T-helper 2 cell treated with Interferon-gamma antibody and Interleukin-4, amounts not matched to agents 5 μg/mL and 100 μg/mL, for 36 hours (primary cell): ENCODE measurements at regions not wholly inside any gene's neighbourhood (a gene's known extent, or its start where the extent isn't known, plus 50 kb on each side); places are given as distances from the start of the nearest gene placed in this dataset.

ENCODE experiments used
- DNase-seq: peaks from one replicate; pipeline ENCODE4 v3.0.0; 2021; ENCODE audit warnings: low spot score
- H3K27ac Mint-ChIP-seq: one replicate; pipeline ENCODE4 v1.8.0; 2021; ENCODE audit warnings: mild to moderate bottlenecking, mixed read lengths
- H3K27me3 Mint-ChIP-seq: one replicate; pipeline ENCODE4 v1.8.0; 2021; ENCODE audit warnings: low read depth, mixed read lengths
- H3K36me3 Mint-ChIP-seq: one replicate; pipeline ENCODE4 v1.8.0; 2021; ENCODE audit warnings: low read depth, mixed read lengths
- H3K4me1 Mint-ChIP-seq: one replicate; pipeline ENCODE4 v1.8.0; 2021; ENCODE audit warnings: low read depth, mixed read lengths
- H3K4me3 Mint-ChIP-seq: one replicate; pipeline ENCODE4 v1.8.0; 2022; ENCODE audit warnings: mild to moderate bottlenecking, moderate library complexity, mixed read lengths
- H3K9me3 Mint-ChIP-seq: one replicate; pipeline ENCODE4 v1.8.0; 2021; ENCODE audit warnings: mixed read lengths

- Mint-ChIP-seq H3K36me3 (no peaks in the 10 kb centered on the region), H3K27me3 (no peaks in the 10 kb centered on the region), H3K4me3 (no peak overlapping the region), H3K4me1 (no peaks in the 10 kb centered on the region), H3K9me3 (peaks cover 18% of the 10 kb centered on the region), H3K27ac (no peak overlapping the region)
- DNase-seq: no peak
Observed at GRCh38 chr4:61067381-61067780, 132.7 kb upstream of the ADGRL3 start.

- Mint-ChIP-seq H3K4me3 (no peak overlapping the region), H3K27me3 (no peaks in the 10 kb centered on the region), H3K4me1 (no peaks in the 10 kb centered on the region), H3K27ac (no peak overlapping the region), H3K9me3 (peaks cover 16% of the 10 kb centered on the region), H3K36me3 (no peaks in the 10 kb centered on the region)
- DNase-seq: no peak
Observed at GRCh38 chr4:61068060-61068459, 132.1 kb upstream of the ADGRL3 start.

GRCh38 chr4:61068745-61069144, 131.4 kb upstream of the ADGRL3 start:
- Mint-ChIP-seq H3K9me3 (peaks cover 23% of the 10 kb centered on the region), H3K27me3 (no peaks in the 10 kb centered on the region), H3K36me3 (no peaks in the 10 kb centered on the region), H3K27ac (no peak overlapping the region), H3K4me1 (no peaks in the 10 kb centered on the region), H3K4me3 (no peak overlapping the region)
- DNase-seq: no peak

- DNase-seq: no peak
- Mint-ChIP-seq H3K4me1 (no peaks in the 10 kb centered on the region), H3K27me3 (no peaks in the 10 kb centered on the region), H3K27ac (no peak overlapping the region), H3K9me3 (peaks cover 25% of the 10 kb centered on the region), H3K36me3 (no peaks in the 10 kb centered on the region), H3K4me3 (no peak overlapping the region)
Observed at GRCh38 chr4:61070269-61070668, 129.9 kb upstream of the ADGRL3 start.

GRCh38 chr4:61079427-61079826, 120.7 kb upstream of the ADGRL3 start:
- no peaks in the 10 kb centered on the region for H3K36me3 Mint-ChIP-seq
- H3K4me1 Mint-ChIP-seq: no peaks in the 10 kb centered on the region
- no peak for DNase-seq
- H3K27ac Mint-ChIP-seq: no peak overlapping the region
- peaks cover 34% of the 10 kb centered on the region for H3K9me3 Mint-ChIP-seq
- no peak overlapping the region for H3K4me3 Mint-ChIP-seq
- no peaks in the 10 kb centered on the region for H3K27me3 Mint-ChIP-seq

- H3K36me3 Mint-ChIP-seq: no peaks in the 10 kb centered on the region
- H3K27me3 Mint-ChIP-seq: no peaks in the 10 kb centered on the region
- DNase-seq: no peak
- H3K9me3 Mint-ChIP-seq: peaks cover 35% of the 10 kb centered on the region
- H3K4me3 Mint-ChIP-seq: no peak overlapping the region
- no peaks in the 10 kb centered on the region for H3K4me1 Mint-ChIP-seq
- H3K27ac Mint-ChIP-seq: no peak overlapping the region
Observed at GRCh38 chr4:61079976-61080375, 120.2 kb upstream of the ADGRL3 start.

- H3K27ac Mint-ChIP-seq: no peak overlapping the region
- peaks cover 24% of the 10 kb centered on the region for H3K9me3 Mint-ChIP-seq
- no peaks in the 10 kb centered on the region for H3K4me1 Mint-ChIP-seq
- H3K4me3 Mint-ChIP-seq: no peak overlapping the region
- H3K36me3 Mint-ChIP-seq: no peaks in the 10 kb centered on the region
- no peak for DNase-seq
- H3K27me3 Mint-ChIP-seq: no peaks in the 10 kb centered on the region
Observed at GRCh38 chr4:61085534-61085933, 114.6 kb upstream of the ADGRL3 start.

- Mint-ChIP-seq H3K27me3 (no peaks in the 10 kb centered on the region), H3K4me1 (no peaks in the 10 kb centered on the region), H3K4me3 (no peak overlapping the region), H3K9me3 (peaks cover 24% of the 10 kb centered on the region), H3K36me3 (no peaks in the 10 kb centered on the region), H3K27ac (no peak overlapping the region)
- no peak for DNase-seq
Observed at GRCh38 chr4:61086357-61086756, 113.8 kb upstream of the ADGRL3 start.

GRCh38 chr4:61086979-61087378, 113.1 kb upstream of the ADGRL3 start:
- peaks cover 25% of the 10 kb centered on the region for H3K9me3 Mint-ChIP-seq
- H3K27ac Mint-ChIP-seq: no peak overlapping the region
- no peaks in the 10 kb centered on the region for H3K36me3 Mint-ChIP-seq
- no peak for DNase-seq
- H3K4me3 Mint-ChIP-seq: no peak overlapping the region
- no peaks in the 10 kb centered on the region for H3K4me1 Mint-ChIP-seq
- H3K27me3 Mint-ChIP-seq: no peaks in the 10 kb centered on the region

GRCh38 chr4:61094854-61095598, 105.1 kb upstream of the ADGRL3 start:
- Mint-ChIP-seq H3K36me3 (no peaks in the 10 kb centered on the region), H3K27me3 (no peaks in the 10 kb centered on the region), H3K9me3 (peaks cover 46% of the 10 kb centered on the region), H3K27ac (no peak overlapping the region), H3K4me3 (no peak overlapping the region), H3K4me1 (no peaks in the 10 kb centered on the region)
- DNase-seq: no peak

- Mint-ChIP-seq H3K36me3 (no peaks in the 10 kb centered on the region), H3K4me3 (no peak overlapping the region), H3K9me3 (peaks cover 36% of the 10 kb centered on the region), H3K27ac (no peak overlapping the region), H3K4me1 (no peaks in the 10 kb centered on the region), H3K27me3 (no peaks in the 10 kb centered on the region)
- no peak for DNase-seq
Observed at GRCh38 chr4:61128682-61129081, 71.4 kb upstream of the ADGRL3 start.

GRCh38 chr4:61129971-61130370, 70.2 kb upstream of the ADGRL3 start:
- DNase-seq: no peak
- Mint-ChIP-seq H3K27me3 (no peaks in the 10 kb centered on the region), H3K36me3 (no peaks in the 10 kb centered on the region), H3K4me1 (no peaks in the 10 kb centered on the region), H3K27ac (no peak overlapping the region), H3K4me3 (no peak overlapping the region), H3K9me3 (peaks cover 35% of the 10 kb centered on the region)

- DNase-seq: no peak
- Mint-ChIP-seq H3K27me3 (no peaks in the 10 kb centered on the region), H3K36me3 (no peaks in the 10 kb centered on the region), H3K4me1 (no peaks in the 10 kb centered on the region), H3K27ac (no peak overlapping the region), H3K9me3 (peaks cover 6% of the 10 kb centered on the region), H3K4me3 (no peak overlapping the region)
Observed at GRCh38 chr4:61143461-61143860, 56.7 kb upstream of the ADGRL3 start.

- no peak for DNase-seq
Observed at GRCh38 chr4:61149278-61149677, 50.8 kb upstream of the ADGRL3 start.

More at GRCh38 chr4:61149278-61149677, 50.8 kb upstream of the ADGRL3 start:
- Mint-ChIP-seq H3K36me3 (no peaks in the 10 kb centered on the region), H3K4me1 (no peaks in the 10 kb centered on the region), H3K4me3 (no peak overlapping the region), H3K27ac (no peak overlapping the region), H3K27me3 (no peaks in the 10 kb centered on the region), H3K9me3 (peaks cover 3% of the 10 kb centered on the region)
